Ovary (tissue), 7 donors: ENCODE measurements at regions not wholly inside any gene's neighbourhood (a gene's known extent, or its start where the extent isn't known, plus 50 kb on each side); places are given as distances from the start of the nearest gene placed in this dataset.

Source experiments
- DNase-seq, 5 donors: peaks; one replicate each; pipeline ENCODE4 v3.0.0-alpha.2; 2019 to 2020
- H3K27ac ChIP-seq, 2 donors: fragments of 200-600 bp; one replicate each; pipeline versions ENCODE4 v1.5.1 to v1.8.0; 2019 to 2022
- H3K27me3 ChIP-seq: fragments of 200-600 bp; one replicate; pipeline ENCODE4 v1.8.0; 2022
- H3K36me3 ChIP-seq: fragments of 200-600 bp; sonication (generic); one replicate; pipeline ENCODE4 v1.5.1; 2019
- H3K4me1 ChIP-seq: one replicate; pipeline ENCODE4 v1.8.1; 2013; ENCODE audit warnings: mild to moderate bottlenecking, moderate library complexity; ENCODE audit not compliant: insufficient read depth
- H3K4me3 ChIP-seq: fragments of 200-600 bp; sonication (generic); one replicate; pipeline ENCODE4 v1.5.1; 2017
- H3K9me3 ChIP-seq, 2 donors: fragments of 200-600 bp in 1 of 2; sonication (generic) in 1 of 2; one replicate each; pipeline versions ENCODE4 v1.5.1 to v1.8.1; 2013 to 2019; ENCODE audit warnings: mild to moderate bottlenecking in 1 of 2, moderate library complexity in 1 of 2
- CTCF ChIP-seq, 3 donors: fragments of 450-650 bp in 2 of 3; fragments of 200-600 bp in 1 of 3; IDR thresholded peaks; one replicate each; pipeline versions ENCODE4 v1.5.1 to v1.8.0; 2016 to 2022; ENCODE audit warnings: antibody characterized with exemption in 3 of 3, mild to moderate bottlenecking in 1 of 3
- EP300 ChIP-seq: sonication (generic); formaldehyde crosslinking; IDR thresholded peaks from one replicate; pipeline ENCODE4 v1.6.1; 2017; ENCODE audit warnings: antibody characterized with exemption
- POLR2A ChIP-seq: fragments of 450-650 bp; IDR thresholded peaks from one replicate; pipeline ENCODE4 v1.6.1; 2017; ENCODE audit warnings: antibody characterized with exemption, mild to moderate bottlenecking, moderate library complexity
- WGBS, 3 donors: extraction: QIAGEN DNeasy Blood & Tissue Kit in 1 of 3; methylation state at CpG; one replicate each; pipeline versions ENCODE4 v1.1.5 to v1.1.7; 2013 to 2017; 5-methylcytosine and 5-hydroxymethylcytosine counted together
- intact Hi-C, 4 donors: fragments of 100-400 bp; cut with DNase I; formaldehyde crosslinking; loops; one replicate each; pipeline versions ENCODE4 v1.11.0 to v1.15.1; 2022 to 2023
- donor health status: DM: no; HTN: no; CAD: no; lungs with moderate emphysema.
- donor health status: DM: no; HTN: no; CAD: no.
- donor health status: Bipolar disorder and iron deficiency.
- donor health status: DM: no; HTN: no; CAD: no.
- donor health status: DM: yes; HTN: yes; CAD: no.

- no peaks in the 10 kb centered on the region for H3K36me3 ChIP-seq
- H3K4me3 ChIP-seq = no peak overlapping the region
- TF ChIP-seq EP300 (no peak), CTCF (IDR thresholded peaks at IDR 0.05) (no peak), POLR2A (no peak)
- no peaks in the 10 kb centered on the region for H3K9me3 ChIP-seq
- no peaks in the 10 kb centered on the region for H3K27me3 ChIP-seq
- intact Hi-C loops = no loop called here
- DNase-seq = no peak
- no peaks in the 10 kb centered on the region for H3K4me1 ChIP-seq
- H3K27ac ChIP-seq = no peak overlapping the region
These were observed 107.6 kb downstream of the LHX9 start for GRCh38 chr1:198024782-198025181.

DNA sequence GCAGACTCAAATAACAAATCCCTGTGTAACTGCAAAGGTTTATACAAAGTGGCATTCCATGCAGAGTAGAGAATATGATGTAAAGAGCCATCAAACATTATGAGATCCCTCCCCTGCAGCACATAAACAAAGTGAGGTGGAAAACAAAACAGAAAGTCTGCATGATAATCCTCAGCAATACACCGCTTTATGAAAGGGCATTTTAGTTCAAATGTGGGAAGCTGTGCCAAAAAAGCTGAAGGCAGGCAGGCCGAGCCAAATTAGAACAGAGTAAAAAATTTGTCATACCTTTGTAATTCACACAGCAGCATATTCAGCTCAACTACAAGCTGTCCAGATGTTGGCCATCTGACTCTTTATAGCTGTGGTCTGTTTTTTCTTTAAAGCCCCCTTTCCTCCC lies 113.5 kb downstream of the LHX9 start:
- TF ChIP-seq EP300 (no peak), CTCF (IDR thresholded peaks at IDR 0.05) (no peak), POLR2A (no peak)
- Histone ChIP-seq H3K9me3 (no peaks in the 10 kb centered on the region), H3K4me1 (no peaks in the 10 kb centered on the region), H3K27ac (no peak overlapping the region), H3K27me3 (no peaks in the 10 kb centered on the region), H3K36me3 (no peaks in the 10 kb centered on the region), H3K4me3 (no peak overlapping the region)
- 0 to 13% (median 6%) methylated on average over 2 of the region's 2 CpGs for WGBS, 3 donors
- intact Hi-C loops = no loop called here
- DNase-seq = no peak

GRCh38 chr1:198031086-198031485 lies 113.9 kb downstream of the LHX9 start:
- H3K4me3 ChIP-seq = no peak overlapping the region
- H3K27me3 ChIP-seq = no peaks in the 10 kb centered on the region
- H3K4me1 ChIP-seq = no peaks in the 10 kb centered on the region
- intact Hi-C loops = no loop called here
- no peak for TF ChIP-seq EP300
- TF ChIP-seq POLR2A = no peak
- TF ChIP-seq CTCF (IDR thresholded peaks at IDR 0.05) = no peak
- H3K27ac ChIP-seq = no peak overlapping the region
- no peaks in the 10 kb centered on the region for H3K9me3 ChIP-seq
- DNase-seq = no peak
- no peaks in the 10 kb centered on the region for H3K36me3 ChIP-seq

- H3K4me3 ChIP-seq = no peak overlapping the region
- no peaks in the 10 kb centered on the region for H3K36me3 ChIP-seq
- 55 to 68% (median 56%) methylated on average over 2 of the region's 2 CpGs for WGBS, 3 donors
- no peaks in the 10 kb centered on the region for H3K4me1 ChIP-seq
- TF ChIP-seq POLR2A (no peak), CTCF (IDR thresholded peaks at IDR 0.05) (no peak), EP300 (no peak)
- H3K27me3 ChIP-seq = no peaks in the 10 kb centered on the region
- DNase-seq = no peak
- H3K27ac ChIP-seq = no peak overlapping the region
- H3K9me3 ChIP-seq = no peaks in the 10 kb centered on the region
- intact Hi-C loops = no loop called here
These were observed 115.5 kb downstream of the LHX9 start for GRCh38 chr1:198032668-198033067.

- WGBS, 3 donors = 93 to 96% (median 93%) methylated on average over 2 of the region's 2 CpGs
- intact Hi-C loops = no loop called here
These were observed 115.9 kb upstream of the NEK7 start for GRCh38 chr1:198040880-198041279.

More at GRCh38 chr1:198040880-198041279, 115.9 kb upstream of the NEK7 start:
- H3K27ac ChIP-seq = no peak overlapping the region
- no peak overlapping the region for H3K4me3 ChIP-seq
- no peaks in the 10 kb centered on the region for H3K36me3 ChIP-seq
- H3K9me3 ChIP-seq = no peaks in the 10 kb centered on the region
- no peaks in the 10 kb centered on the region for H3K4me1 ChIP-seq
- H3K27me3 ChIP-seq = no peaks in the 10 kb centered on the region
- no peak for DNase-seq
- TF ChIP-seq EP300 = no peak
- no peak for TF ChIP-seq POLR2A
- TF ChIP-seq CTCF (IDR thresholded peaks at IDR 0.05) = no peak
